IMR-90 (cell line): ENCODE measurements at regions not wholly inside any gene's neighbourhood (a gene's known extent, or its start where the extent isn't known, plus 50 kb on each side); places are given as distances from the start of the nearest gene placed in this dataset.

Source experiments
- ATAC-seq: fragments of 200-7000 bp; cut with Tn5 transposase; 2 replicates; pipeline ENCODE4 v1.9.1; 2020; ENCODE audit warnings: low read depth, mild to moderate bottlenecking, moderate library complexity
- BruUV-seq: library from RNA; stranded (reverse); fragments of 400-500 nt; replicated peaks from 2 replicates; lab custom pipeline; 2021; lab: Mats Ljungman, UMichigan
- CTCF ChIA-PET: fragments of 300-600 bp; formaldehyde crosslinking; extraction: SDS; loops from one replicate; lab custom pipeline; 2021; ENCODE audit warnings: antibody characterized with exemption; lab: Yijun Ruan, JAX
- POLR2A ChIA-PET: fragments of 300-600 bp; sonication (Branson Sonifier 250); formaldehyde crosslinking; loops from one replicate; lab custom pipeline; 2022; ENCODE audit warnings: antibody characterized with exemption; ENCODE audit not compliant: unreplicated experiment; lab: Charles Lee
- DNase-seq: peaks from one replicate; pipeline ENCODE4 v3.0.0; 2013
- H2AFZ ChIP-seq: replicated peaks from 2 replicates; pipeline ENCODE3; 2013; ENCODE audit warnings: low read length, mild to moderate bottlenecking; ENCODE audit not compliant: poor library complexity
- H2AK5ac ChIP-seq: 2 replicates; pipeline ENCODE4 v1.6.1; 2013; ENCODE audit warnings: low read depth, low read length, inconsistent platforms
- H2AK9ac ChIP-seq: replicated peaks from 2 replicates; pipeline ENCODE3; 2013; ENCODE audit warnings: mild to moderate bottlenecking, low read depth, low read length, moderate library complexity; ENCODE audit not compliant: poor library complexity
- H2BK120ac ChIP-seq: 2 replicates; pipeline ENCODE4 v1.6.1; 2013; ENCODE audit warnings: low read depth, low read length, inconsistent platforms
- H2BK15ac ChIP-seq: 3 replicates; pipeline ENCODE4 v1.6.1; 2013; ENCODE audit warnings: low read depth, low read length, inconsistent platforms
- H2BK20ac ChIP-seq: 2 replicates; pipeline ENCODE4 v1.6.1; 2013; ENCODE audit warnings: low read depth, mild to moderate bottlenecking, inconsistent platforms, low read length, moderate library complexity
- H2BK5ac ChIP-seq: 2 replicates; pipeline ENCODE4 v1.6.1; 2013; ENCODE audit warnings: mild to moderate bottlenecking, low read depth, low read length, inconsistent platforms; ENCODE audit not compliant: poor library complexity, severe bottlenecking
- H3K14ac ChIP-seq: replicated peaks from 2 replicates; pipeline ENCODE4 v1.6.1; 2013; ENCODE audit warnings: low read depth, low read length, inconsistent platforms
- H3K18ac ChIP-seq: 2 replicates; pipeline ENCODE4 v1.6.1; 2013; ENCODE audit warnings: low read depth, low read length, control low read depth
- H3K23ac ChIP-seq: 2 replicates; pipeline ENCODE4 v1.6.1; 2013; ENCODE audit warnings: low read depth, low read length, inconsistent platforms
- H3K27ac ChIP-seq: 2 replicates; pipeline ENCODE4 v1.5.1; 2013; ENCODE audit warnings: mild to moderate bottlenecking, control low read depth, low read length; ENCODE audit not compliant: insufficient read depth
- H3K27me3 ChIP-seq: 2 replicates; pipeline ENCODE4 v1.6.1; 2013; ENCODE audit warnings: low read length; ENCODE audit not compliant: control insufficient read depth, insufficient read depth
- H3K36me3 ChIP-seq: 2 replicates; pipeline ENCODE4 v1.6.1; 2013; ENCODE audit warnings: low read length, mixed read lengths; ENCODE audit not compliant: control insufficient read depth, insufficient read depth
- H3K4ac ChIP-seq: 2 replicates; pipeline ENCODE4 v1.6.1; 2013; ENCODE audit warnings: low read depth, low read length, inconsistent platforms
- H3K4me1 ChIP-seq: 2 replicates; pipeline ENCODE4 v1.6.1; 2013; ENCODE audit warnings: low read length, mixed read lengths; ENCODE audit not compliant: control insufficient read depth, insufficient read depth
- H3K4me2 ChIP-seq: 2 replicates; pipeline ENCODE4 v1.6.1; 2013; ENCODE audit warnings: low read depth, mild to moderate bottlenecking, control low read depth, low read length, moderate library complexity
- H3K4me3 ChIP-seq: 2 replicates; pipeline ENCODE4 v1.5.1; 2013; ENCODE audit warnings: low read depth, mild to moderate bottlenecking, control low read depth, low read length, moderate library complexity; ENCODE audit not compliant: insufficient read depth
- H3K56ac ChIP-seq: 2 replicates; pipeline ENCODE4 v1.6.1; 2013; ENCODE audit warnings: low read length, inconsistent platforms; ENCODE audit not compliant: insufficient read depth; ENCODE audit errors: extremely low read depth
- H3K79me1 ChIP-seq, 2 experiments: 2 replicates each; pipeline ENCODE4 v1.6.1; 2013; ENCODE audit warnings: low read length in 2 of 2, inconsistent platforms in 1 of 2, low read depth in 1 of 2
- H3K9ac ChIP-seq: 2 replicates; pipeline ENCODE4 v1.6.1; 2013; ENCODE audit warnings: low read depth, low read length, control low read depth
- H3K9me1 ChIP-seq: 2 replicates; pipeline ENCODE4 v1.6.1; 2013; ENCODE audit warnings: low read length, inconsistent platforms; ENCODE audit not compliant: insufficient read depth
- H3K9me3 ChIP-seq: 2 replicates; pipeline ENCODE4 v1.6.1; 2013; ENCODE audit warnings: low read length; ENCODE audit not compliant: control insufficient read depth, insufficient read depth
- H4K20me1 ChIP-seq: 2 replicates; pipeline ENCODE4 v1.6.1; 2013; ENCODE audit warnings: low read length, inconsistent platforms; ENCODE audit not compliant: insufficient read depth
- H4K5ac ChIP-seq: 2 replicates; pipeline ENCODE4 v1.6.1; 2013; ENCODE audit warnings: mild to moderate bottlenecking, low read depth, low read length, control low read depth
- H4K8ac ChIP-seq, 2 experiments: 2 replicates each; pipeline ENCODE4 v1.6.1; 2013; ENCODE audit warnings: low read depth in 2 of 2, low read length in 2 of 2, control low read depth in 1 of 2, inconsistent platforms in 1 of 2
- H4K91ac ChIP-seq: 2 replicates; pipeline ENCODE4 v1.6.1; 2013; ENCODE audit warnings: low read depth, low read length, inconsistent platforms; ENCODE audit not compliant: insufficient read depth
- BHLHE40 ChIP-seq: fragments of 150-350 bp; IDR thresholded peaks from 2 replicates; pipeline ENCODE4 v1.6.1; 2016; ENCODE audit warnings: mild to moderate bottlenecking, low read depth, low read length
- CHD1 ChIP-seq: IDR thresholded peaks from 2 replicates; pipeline ENCODE4 v1.6.1; 2012; ENCODE audit warnings: low read depth, low read length, improper control_type of control experiment
- ELK1 ChIP-seq: fragments of 150-350 bp; IDR thresholded peaks from 2 replicates; pipeline ENCODE4 v1.6.1; 2016; ENCODE audit warnings: low read depth, mild to moderate bottlenecking, low read length, moderate library complexity, borderline replicate concordance
- FOS ChIP-seq: fragments of 150-350 bp; IDR thresholded peaks from 2 replicates; pipeline ENCODE4 v1.6.1; 2016; ENCODE audit warnings: low read depth, low read length
- MAFK ChIP-seq: IDR thresholded peaks from 2 replicates; pipeline ENCODE4 v1.6.1; 2012; ENCODE audit warnings: low read depth, low read length, improper control_type of control experiment
- MXI1 ChIP-seq: IDR thresholded peaks from 2 replicates; pipeline ENCODE4 v1.6.1; 2012; ENCODE audit warnings: low read depth, mild to moderate bottlenecking, low read length, moderate library complexity, borderline replicate concordance
- NFE2L2 ChIP-seq: fragments of 150-350 bp; IDR thresholded peaks from 2 replicates; pipeline ENCODE4 v1.6.1; 2016; ENCODE audit warnings: low read depth, mild to moderate bottlenecking, low read length
- RAD21 ChIP-seq: IDR thresholded peaks from 2 replicates; pipeline ENCODE4 v1.6.1; 2012; ENCODE audit warnings: low read length, improper control_type of control experiment
- RCOR1 ChIP-seq: IDR thresholded peaks from 2 replicates; pipeline ENCODE4 v1.6.1; 2012; ENCODE audit warnings: mild to moderate bottlenecking, low read length, improper control_type of control experiment; ENCODE audit not compliant: insufficient replicate concordance
- RFX5 ChIP-seq: IDR thresholded peaks from 2 replicates; pipeline ENCODE4 v1.8.0; 2012; ENCODE audit warnings: low read depth, mild to moderate bottlenecking, low read length, moderate library complexity
- SMC3 ChIP-seq: fragments of 150-350 bp; IDR thresholded peaks from 2 replicates; pipeline ENCODE4 v1.6.1; 2016; ENCODE audit warnings: low read depth, mild to moderate bottlenecking, antibody characterized with exemption, low read length, moderate library complexity
- WGBS, 2 experiments: methylation state at CpG; one replicate each; pipeline versions ENCODE4 v1.1.5 to v1.1.7; 2013; ENCODE audit warnings: missing lambda C conversion rate in 2 of 2; ENCODE audit not compliant: insufficient read length in 1 of 2; ENCODE audit errors: extremely low coverage in 2 of 2; 5-methylcytosine and 5-hydroxymethylcytosine counted together
- dilution Hi-C: fragments of 300-500 bp; cut with HindIII; formaldehyde crosslinking; loops from one replicate; pipeline ENCODE4 v1.14.3; 2018; ENCODE audit warnings: low sequenced_read_pairs; ENCODE audit not compliant: unreplicated experiment
- in situ Hi-C: fragments of 300-500 bp; cut with MboI; formaldehyde crosslinking; loops from 3 replicates; pipeline ENCODE4 v1.14.3; 2019; ENCODE audit warnings: low sequenced_read_pairs, inconsistent platforms, mixed read lengths
- intact Hi-C: fragments of 100-400 bp; cut with micrococcal nuclease; formaldehyde crosslinking; loops from 2 replicates; pipeline ENCODE4 v1.10.0; 2022

DNA sequence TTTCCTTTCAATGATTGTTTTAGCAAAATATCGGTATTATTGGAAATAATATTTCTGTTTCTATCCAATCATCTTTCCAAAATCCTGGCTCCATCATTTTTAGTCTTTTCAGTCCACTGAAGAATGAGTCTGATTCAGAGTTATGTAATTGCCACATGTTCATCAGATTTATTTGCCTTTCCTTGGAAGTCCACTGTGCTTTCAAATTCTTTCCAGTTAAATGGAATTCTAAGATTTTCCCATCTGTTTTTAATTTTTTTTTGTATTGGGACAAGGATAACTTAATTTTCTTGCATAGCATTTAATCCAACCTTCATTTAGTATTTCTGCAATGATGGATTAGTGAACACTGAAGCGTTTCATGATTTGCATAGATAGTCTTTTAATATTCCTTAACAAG, 521.5 kb upstream of the NRXN1 start:
- H2AK5ac ChIP-seq, result no peak overlapping the region
- no peak overlapping the region for H4K8ac ChIP-seq
- H3K79me1 ChIP-seq, result no peaks in the 10 kb centered on the region
- no TSS peak for BruUV-seq
- no peak overlapping the region for H3K18ac ChIP-seq
- intact Hi-C loops, result no loop called here
- POLR2A ChIA-PET, result no interaction called here
- no peak overlapping the region for H2AFZ ChIP-seq
- no peak overlapping the region for H2BK120ac ChIP-seq
- no peak overlapping the region for H3K9ac ChIP-seq
- H3K14ac ChIP-seq, result no peak overlapping the region
- H2AK9ac ChIP-seq, result no peak overlapping the region
- H3K23ac ChIP-seq, result no peak overlapping the region
- no peak overlapping the region for H3K27ac ChIP-seq
- H3K9me1 ChIP-seq, result no peaks in the 10 kb centered on the region
- no peak overlapping the region for H3K56ac ChIP-seq
- H3K36me3 ChIP-seq, result no peaks in the 10 kb centered on the region
- no peak overlapping the region for H3K4ac ChIP-seq
- H4K5ac ChIP-seq, result no peak overlapping the region
- H2BK15ac ChIP-seq, result no peak overlapping the region
- no peaks in the 10 kb centered on the region; the same call in 1 of the 2 replicates for H3K9me3 ChIP-seq
- H2BK20ac ChIP-seq, result no peak overlapping the region
- no peaks in the 10 kb centered on the region for H3K27me3 ChIP-seq
- no peaks in the 10 kb centered on the region for H4K20me1 ChIP-seq
- peaks cover 1% of the 10 kb centered on the region; the same call in 1 of the 2 replicates for H3K4me1 ChIP-seq
- ATAC-seq, result no peak
- H3K4me2 ChIP-seq, result no peak overlapping the region
- H3K4me3 ChIP-seq, result no peak overlapping the region
- no CpG with 5 or more reads among the region's 2 CpGs for WGBS, 2 experiments
- H2BK5ac ChIP-seq, result no peak overlapping the region
- dilution Hi-C loops, result no loop called here
- in situ Hi-C loops, result no loop called here
- TF ChIP-seq MXI1, result no peak
- no peak for TF ChIP-seq NFE2L2
- TF ChIP-seq RFX5, result no peak
- no peak for TF ChIP-seq RCOR1
- TF ChIP-seq ELK1, result no peak
- TF ChIP-seq BHLHE40, result no peak
- TF ChIP-seq SMC3, result no peak
- TF ChIP-seq RAD21, result no peak
- TF ChIP-seq MAFK, result no peak
- no peak for TF ChIP-seq CHD1
- no peak for TF ChIP-seq FOS
- peak; percentile 22 for DNase-seq
- no peak overlapping the region for H4K91ac ChIP-seq
- CTCF ChIA-PET, result no interaction called here
